GM19372 (cell line): ENCODE measurements at regions not wholly inside any gene's neighbourhood (a gene's known extent, or its start where the extent isn't known, plus 50 kb on each side); places are given as distances from the start of the nearest gene placed in this dataset.
"Not testable (repeated sequence)": the region's sequence is repeated elsewhere in the genome, so short reads cannot be mapped to it uniquely, and the experiment has no call there.

Source experiments
- ATAC-seq: cut with Tn5 transposase; IDR thresholded peaks from one replicate; pipeline ENCODE4 v1.9.1; 2021; ENCODE audit warnings: mild to moderate bottlenecking, low read depth, moderate library complexity; ENCODE audit not compliant: unreplicated experiment

- peak; percentile 89 for ATAC-seq
These were observed 90.8 kb upstream of the TNFSF4 start for GRCh38 chr1:173297798-173298391.

- no peak for ATAC-seq
These were observed 93.2 kb upstream of the TNFSF4 start for GRCh38 chr1:173300061-173301044.

DNA sequence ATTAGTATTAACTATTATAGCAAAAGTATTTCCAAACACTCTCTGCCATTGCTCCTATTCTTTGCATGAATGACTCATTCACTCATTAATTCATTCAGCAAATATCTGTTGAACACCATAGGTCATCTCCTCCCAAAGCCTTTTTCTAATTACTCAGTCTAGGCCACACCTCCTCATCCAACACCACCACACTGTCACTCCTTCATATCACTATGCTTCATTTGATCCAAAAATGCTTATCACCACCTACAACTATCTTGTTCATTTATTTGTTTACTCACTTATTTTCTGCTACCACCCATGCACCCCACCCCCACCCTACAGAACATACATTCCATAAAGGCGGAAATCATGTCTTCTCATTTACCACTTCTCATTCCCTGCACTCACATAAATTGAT is 94.4 kb upstream of the TNFSF4 start:
- no peak for ATAC-seq

GRCh38 chr1:173302366-173302765 is 95.2 kb upstream of the TNFSF4 start:
- ATAC-seq: no peak

DNA sequence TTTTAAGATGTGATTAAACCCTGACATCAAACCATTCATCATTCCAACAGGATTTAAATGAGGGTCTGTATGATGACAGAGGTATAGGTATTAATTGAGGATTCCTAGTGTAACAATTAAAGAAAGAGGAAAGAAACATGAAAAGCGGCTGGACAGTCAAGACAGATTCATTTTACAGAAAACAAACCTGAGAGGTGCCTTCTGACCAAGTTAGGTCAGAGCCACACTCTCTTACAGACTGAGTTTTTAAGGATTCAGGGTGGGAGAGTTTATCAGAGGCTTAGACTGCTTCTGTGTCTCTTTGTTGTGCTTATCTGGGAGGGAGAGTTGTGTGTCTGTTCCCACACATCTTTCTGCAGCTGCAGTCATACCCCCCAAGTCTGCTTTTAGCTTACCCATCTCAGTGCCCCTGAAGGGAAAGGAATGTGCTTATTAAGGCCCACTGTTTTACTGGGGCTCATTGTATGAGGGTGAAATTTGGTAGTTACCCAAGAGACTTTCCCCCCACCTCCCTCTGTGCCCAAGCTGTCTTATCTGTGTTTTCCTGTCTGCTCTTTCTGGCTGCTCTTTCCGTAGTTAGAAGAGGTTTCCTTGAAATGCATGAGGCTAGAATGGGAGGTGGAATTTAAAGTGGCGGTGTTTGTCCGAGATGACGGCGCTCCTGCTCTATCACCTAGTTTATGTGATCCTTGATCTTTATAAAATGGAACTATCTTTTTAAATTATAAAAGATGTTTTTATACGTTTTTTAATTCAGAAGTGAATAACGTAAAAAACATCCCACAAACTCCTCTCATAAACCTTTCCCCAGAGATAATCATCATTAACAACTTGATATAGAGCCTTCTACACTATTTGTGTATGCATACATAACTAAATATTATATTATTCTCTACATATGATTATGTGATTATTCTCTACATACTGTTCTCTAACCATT is 96.0 kb upstream of the TNFSF4 start:
- ATAC-seq: no peak

GRCh38 chr1:173303984-173304383 is 96.9 kb upstream of the TNFSF4 start:
- no peak for ATAC-seq

- no peak for ATAC-seq
These were observed 97.5 kb upstream of the TNFSF4 start for GRCh38 chr1:173304529-173305227.

GRCh38 chr1:173307845-173308244 is 100.7 kb upstream of the TNFSF4 start:
- no peak for ATAC-seq

DNA sequence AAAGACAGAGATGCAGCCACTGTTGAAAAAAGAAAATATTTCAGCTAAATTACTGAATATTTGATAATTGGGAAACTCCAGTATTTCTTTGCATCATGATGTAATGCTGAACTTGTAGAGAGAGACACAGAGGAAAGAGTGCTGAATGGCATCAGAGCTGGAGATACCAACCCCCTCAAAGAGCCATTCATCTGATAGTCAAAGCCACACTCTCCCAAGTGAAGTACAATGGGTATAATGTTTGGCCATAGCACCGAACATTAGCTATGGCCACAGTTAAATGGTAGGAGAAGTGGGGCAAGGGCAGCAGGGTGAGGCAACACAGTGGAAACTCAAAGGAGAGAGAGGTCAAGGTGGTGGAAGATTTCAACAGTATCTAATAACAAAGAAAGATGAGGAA is 107.5 kb upstream of the TNFSF4 start:
- ATAC-seq: no peak

GRCh38 chr1:173315296-173315695 is 108.2 kb upstream of the TNFSF4 start:
- no peak for ATAC-seq

GRCh38 chr1:173318788-173319187 is 111.7 kb upstream of the TNFSF4 start:
- no peak for ATAC-seq

DNA sequence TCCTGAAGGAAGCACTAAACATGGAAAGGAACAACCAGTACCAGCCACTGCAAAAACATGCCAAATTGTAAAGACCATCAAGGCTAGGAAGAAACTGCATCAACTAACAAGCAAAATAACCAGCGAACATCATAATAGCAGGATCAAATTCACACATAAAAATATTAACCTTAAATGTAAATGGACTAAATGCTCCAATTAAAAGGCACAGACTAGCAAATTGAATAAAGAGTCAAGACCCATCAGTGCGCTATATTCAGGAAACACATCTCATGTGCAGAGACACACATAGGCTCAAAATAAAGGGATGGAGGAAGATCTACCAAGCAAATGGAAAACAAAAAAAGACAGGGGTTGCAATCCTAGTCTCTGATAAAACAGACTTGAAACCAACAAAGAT is 117.2 kb upstream of the TNFSF4 start:
- ATAC-seq: not testable (repeated sequence)

DNA sequence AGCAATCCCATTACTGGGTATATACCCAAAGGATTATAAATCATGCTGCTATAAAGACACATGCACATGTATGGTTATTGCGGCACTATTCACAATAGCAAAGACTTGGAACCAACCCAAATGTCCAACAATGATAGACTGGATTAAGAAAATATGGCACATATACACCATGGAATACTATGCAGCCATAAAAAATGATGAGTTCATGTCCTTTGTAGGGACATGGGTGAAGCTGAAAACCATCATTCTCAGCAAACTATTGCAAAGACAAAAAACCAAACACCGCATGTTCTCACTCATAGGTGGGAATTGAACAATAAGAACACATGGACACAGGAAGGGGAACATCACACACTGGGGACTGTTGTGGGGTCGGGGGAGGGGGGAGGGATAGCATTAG is 120.9 kb upstream of the TNFSF4 start:
- not testable (repeated sequence) for ATAC-seq

GRCh38 chr1:173328961-173329360 is 121.8 kb upstream of the TNFSF4 start:
- no peak for ATAC-seq

DNA sequence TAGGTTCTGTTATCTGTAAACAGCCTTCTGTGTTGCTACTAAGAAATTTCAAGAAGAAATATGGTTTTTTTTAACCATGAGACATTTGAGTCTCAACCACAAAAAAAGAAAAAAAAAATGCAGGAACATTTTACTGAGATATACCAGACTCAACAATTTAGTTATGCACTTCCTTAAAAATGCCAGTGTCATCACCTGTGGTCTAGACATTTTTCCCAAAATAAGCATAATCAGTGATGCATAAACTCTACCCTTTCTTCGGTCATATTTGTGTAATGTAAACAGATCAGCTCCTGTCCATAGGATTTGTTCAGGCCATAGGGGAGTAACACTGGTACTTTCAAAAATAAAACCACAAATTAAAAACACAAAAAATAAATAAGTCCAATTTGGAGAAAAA is 122.6 kb upstream of the TNFSF4 start:
- ATAC-seq: no peak

- ATAC-seq: no peak
These were observed 123.2 kb upstream of the TNFSF4 start for GRCh38 chr1:173330149-173330951.

DNA sequence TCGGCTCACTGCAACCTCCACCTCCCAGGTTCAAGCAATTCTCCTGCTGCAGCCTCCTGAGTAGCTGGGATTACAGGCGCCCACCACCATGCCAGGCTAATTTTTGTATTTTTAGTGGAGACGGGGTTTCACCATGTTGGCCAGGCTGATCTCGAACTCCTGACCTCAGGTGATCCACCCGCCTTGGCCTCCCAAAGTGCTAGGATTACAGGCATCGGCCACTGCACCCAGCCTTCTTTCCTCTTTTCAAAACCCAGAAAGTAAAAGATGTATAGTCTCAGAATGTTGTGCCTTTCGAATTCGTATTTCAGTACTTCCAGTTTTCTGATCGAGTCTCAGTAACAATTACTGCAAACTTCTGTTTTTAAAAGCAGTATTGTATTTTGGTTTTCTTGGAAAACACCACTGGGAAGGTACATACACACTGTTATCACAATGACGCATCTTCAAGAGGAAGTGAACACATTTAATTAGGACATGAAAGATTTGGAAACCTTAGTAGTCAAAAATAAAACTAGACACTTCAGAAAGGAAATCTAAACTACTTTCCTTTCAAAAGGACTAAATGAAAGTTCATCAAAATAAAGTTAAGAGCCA is 123.9 kb upstream of the TNFSF4 start:
- not testable (repeated sequence) for ATAC-seq

- no peak for ATAC-seq
These were observed 124.9 kb upstream of the TNFSF4 start for GRCh38 chr1:173332026-173332425.

DNA sequence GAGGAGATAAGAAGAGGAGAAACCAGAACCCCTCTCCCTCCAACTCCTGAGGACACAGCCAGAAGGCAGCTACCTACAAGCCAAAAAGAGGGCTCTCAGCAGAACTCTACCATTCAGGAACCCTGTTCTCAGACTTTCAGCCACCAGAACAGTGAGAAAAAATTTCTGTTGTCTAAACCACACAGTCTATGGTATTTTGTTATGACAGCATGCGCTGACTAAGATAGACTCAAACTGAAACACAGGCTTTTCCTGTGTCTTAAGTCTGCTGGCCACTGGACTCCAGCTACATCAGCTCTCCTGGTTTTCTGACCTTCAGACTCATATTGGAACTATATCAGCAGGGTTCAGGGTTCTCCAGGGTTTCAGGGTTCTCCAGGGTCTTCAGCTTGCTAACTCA is 126.5 kb upstream of the TNFSF4 start:
- peak; percentile 59 for ATAC-seq
